DMS 273 treated with DMSO at 0.1 percent for 48 hours (cell line): ENCODE measurements at regions not wholly inside any gene's neighbourhood (a gene's known extent, or its start where the extent isn't known, plus 50 kb on each side); places are given as distances from the start of the nearest gene placed in this dataset.

Source experiments
- DNase-seq: peaks from one replicate; lab custom pipeline; 2025; lab: John Stamatoyannopoulos, UW

DNA sequence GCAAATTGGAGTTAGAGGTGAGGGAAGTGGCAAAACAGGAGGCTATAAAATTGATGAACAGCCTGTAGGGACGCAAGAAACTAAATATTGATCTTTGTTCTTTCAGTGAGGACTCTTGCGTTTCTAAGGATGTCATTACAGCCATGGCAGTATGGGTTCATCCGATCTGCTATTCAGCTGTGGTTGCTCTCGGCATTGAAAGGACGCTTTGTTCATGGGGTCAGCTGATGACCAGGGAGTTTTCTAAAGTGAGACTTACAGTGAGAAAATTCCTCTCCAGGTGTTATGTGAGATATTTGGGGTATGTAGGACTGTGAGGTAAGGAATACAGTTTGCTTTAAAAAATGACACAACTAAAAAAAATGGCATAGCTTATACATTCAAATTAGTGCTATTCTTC lies 52.7 kb upstream of the PELI1 start:
- no peak for DNase-seq

DNA sequence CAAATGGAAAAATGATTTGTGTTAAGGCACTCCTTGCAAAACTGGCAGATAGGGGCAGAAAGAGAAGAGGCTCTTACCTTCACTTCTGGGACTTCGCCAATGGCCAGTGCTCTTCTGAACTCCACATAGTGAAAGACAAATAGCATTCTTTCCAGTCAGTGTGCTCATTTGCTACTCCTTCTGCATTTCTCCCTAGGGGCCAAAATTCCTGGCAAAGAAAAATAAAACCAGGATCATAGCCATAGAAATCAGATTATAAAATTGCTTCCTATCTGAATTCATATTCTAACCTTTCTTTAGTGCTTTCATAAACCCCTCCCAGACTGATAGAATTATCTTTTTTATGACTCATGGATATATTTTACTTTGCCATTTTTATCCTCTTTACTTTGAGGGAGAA lies 56.9 kb upstream of the PELI1 start:
- DNase-seq = no peak

DNA sequence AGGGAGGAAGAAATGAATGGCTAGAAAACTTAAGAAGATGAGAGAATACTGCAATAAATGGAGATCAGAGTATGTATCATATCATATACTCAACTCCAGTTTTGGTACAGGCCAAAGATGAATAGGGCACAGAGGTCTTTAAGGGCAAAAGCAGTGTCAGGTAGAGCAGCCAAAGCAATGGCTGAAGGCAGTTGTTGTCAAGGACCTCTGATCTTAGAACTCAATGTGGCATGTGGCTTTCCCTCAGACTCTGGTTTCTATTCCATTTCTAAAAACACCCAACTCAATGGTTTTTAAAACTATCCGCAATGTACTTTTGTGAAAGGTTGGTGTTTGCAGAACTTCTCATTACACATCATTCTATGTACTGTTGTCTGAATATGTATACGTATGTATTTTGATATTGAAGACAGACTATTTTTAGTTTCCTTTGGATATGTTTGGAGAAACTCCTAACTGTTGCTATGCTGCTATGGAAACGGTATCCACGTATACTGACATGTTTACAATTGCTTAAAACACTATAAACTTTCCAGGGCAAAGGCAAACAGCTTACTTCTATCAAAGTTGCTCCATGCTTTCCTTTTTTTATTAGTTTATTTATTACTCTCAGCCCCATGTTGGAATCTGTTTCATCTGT lies 58.1 kb upstream of the PELI1 start:
- DNase-seq = no peak

DNA sequence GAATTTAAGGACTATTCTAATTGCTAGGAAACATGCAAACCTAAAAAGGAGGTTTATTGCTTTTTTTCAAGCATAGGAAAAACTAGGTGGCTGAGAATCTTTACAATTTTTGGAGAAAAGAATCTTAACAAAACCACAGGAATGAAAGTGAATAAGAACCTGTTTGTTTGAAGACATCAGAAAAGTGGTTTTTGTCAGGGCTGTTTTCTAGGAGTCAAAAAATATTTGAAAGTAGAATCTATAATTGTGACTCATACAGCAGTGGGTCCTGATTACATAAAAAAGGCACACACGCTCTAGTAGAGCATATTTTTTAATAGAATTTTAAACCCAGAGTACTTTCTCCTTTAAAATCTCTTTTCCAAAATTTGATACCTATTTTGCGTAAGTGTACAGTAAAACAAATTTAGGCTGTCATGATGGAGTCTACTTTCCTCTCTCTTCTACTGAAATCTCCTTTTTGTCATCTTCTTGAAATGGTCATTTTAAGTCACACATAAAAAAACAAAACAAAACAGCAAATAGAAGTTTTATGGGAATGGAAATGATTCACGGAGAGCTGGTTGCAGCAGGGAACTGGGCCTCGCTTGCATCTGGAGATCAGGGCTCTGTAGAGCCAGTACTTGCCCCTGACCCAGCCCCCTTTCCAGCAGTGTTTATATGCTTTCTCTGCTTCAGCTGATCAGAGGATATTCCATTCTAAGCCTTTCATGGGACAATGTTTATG lies 59.1 kb upstream of the PELI1 start:
- no peak for DNase-seq

DNA sequence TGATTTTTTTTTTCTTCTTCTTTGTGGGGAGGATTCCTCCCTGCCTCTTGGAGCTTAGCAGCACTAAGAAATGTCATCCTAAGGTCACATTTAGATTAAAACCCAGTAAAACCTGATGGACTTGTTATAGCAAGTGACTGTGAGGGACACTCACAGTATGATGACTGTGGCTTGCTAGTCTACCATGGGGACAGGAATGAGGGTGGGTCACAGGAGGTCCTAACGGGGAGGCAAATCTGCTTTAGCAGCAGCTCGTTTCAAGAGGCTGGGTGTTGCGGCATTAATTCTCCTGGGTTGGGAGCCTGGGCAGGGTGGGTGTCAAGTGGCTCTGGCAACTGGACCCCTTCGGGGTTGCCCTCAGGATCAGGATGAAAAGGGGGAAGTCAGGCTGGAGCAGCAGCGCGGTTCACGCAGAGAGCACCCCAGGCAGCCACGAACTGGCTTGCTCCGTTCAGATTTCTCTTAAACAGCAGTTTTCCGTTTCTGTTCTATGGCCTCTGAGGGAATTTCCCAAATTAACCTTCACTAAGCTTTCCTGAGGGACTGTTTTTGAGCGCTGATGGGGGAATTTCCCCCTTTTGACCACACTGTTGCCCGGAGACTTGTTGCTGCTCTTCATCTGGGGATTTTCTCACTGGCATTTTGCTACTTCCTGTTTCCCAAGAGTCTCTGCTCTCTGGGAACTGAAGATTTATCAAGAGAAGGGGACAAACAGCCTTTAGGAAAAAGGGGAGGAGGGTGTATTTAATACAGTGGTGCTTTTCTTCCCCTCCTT lies 59.8 kb upstream of the PELI1 start:
- DNase-seq = no peak

DNA sequence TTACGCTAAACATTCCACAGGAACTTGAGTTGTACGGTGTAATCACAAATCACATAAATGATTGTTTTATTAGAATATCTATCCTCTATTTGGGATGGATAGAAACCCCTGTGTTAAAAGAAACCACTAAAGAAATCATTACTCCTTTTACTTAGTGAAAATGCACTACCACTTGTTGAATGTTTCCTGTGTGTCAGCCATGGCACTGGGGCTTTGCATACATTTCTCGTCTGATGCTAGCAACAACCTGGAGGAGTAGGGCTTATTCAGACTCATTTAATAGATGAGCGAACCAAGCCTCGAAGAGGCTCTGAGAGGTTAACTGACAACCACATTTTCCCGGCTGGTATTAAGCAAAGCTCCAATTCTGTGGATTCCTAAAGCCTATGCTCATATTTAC lies 60.5 kb upstream of the PELI1 start:
- DNase-seq = no peak

DNA sequence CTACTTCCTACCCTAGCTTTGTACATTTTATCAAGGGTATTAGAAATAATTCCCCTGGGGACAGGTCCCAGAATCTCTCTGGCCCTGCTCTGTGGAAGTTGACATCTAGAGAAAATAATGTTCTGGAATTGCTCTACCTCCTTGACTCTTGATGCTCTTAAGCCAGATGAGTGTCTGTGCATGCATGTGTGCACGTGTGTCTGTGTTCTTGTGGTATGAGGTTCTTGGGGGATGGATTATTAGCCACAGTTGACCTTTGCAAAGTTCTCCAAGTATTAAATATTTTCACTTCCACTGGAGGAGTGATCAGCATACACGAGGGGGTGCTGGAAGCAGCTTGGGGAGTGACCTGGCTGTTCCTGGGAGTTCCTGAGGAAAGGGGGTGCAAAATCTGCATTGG lies 61.2 kb upstream of the PELI1 start:
- no peak for DNase-seq

DNA sequence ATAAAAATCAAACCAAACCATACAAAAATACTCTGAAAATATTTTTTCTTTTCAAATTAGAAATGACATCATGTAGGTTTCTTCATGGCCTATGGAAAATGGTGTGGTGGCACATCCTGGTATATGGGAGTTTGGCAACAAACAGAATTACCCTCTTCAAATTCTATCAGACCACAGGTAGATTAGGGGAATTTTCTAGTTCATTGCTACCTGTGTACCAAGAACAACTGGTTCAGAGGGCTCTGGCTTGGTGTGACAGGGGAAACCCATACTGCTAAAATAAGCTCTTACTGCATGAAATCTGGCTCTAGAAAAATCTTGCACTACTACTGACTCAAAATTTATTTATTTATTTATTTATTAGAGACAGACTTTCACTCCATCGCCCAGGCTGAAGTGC lies 63.4 kb upstream of the PELI1 start:
- no peak for DNase-seq

DNA sequence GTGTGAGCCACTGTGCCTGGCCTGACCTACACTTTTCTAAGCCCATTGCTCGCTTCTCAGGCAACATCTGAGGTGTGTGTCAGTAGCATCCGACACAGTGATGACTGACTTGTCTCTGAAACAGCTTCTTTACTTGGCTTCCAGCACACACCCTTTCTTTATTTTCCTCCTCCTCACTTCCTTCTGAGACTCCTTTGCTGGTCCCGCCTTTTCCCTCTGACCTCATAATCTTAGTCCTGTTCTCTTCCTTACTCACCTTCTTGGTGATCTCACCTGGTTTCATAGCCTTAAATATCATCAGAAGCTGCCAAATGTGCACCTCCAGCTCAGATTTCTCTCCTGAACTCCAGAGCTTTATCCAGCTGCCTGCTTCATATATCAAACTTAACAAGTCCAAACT lies 66.6 kb upstream of the PELI1 start:
- no peak for DNase-seq

DNA sequence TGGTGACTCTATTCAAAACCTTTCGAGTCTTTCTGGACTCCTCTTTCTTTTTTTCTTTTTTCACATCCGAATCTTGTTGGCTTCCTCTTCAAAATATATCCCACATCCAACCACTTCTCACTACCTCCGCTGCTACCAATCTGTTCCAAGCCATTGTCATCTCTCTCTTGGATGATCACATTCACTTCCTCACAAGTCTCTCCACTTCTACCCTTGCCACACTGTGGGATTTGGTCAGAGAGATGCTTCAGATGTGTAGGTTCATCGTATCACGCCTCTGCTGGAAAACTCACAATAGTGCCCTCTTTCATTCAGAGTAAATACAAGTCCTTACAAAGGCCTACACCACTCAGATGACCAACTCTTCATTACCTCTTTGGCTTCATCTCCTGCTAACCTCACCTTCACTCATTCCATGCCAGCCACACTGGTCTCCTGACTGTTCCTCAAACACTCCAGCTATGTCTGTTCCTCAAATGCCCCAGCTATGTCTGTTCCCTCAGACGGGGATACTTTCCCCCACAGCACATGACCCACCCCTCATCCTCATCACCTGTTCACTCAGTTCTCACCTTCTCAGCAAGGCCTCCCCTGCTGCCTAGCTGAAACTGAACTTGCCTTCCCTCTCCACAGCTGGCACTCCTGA lies 67.2 kb upstream of the PELI1 start:
- no peak for DNase-seq

DNA sequence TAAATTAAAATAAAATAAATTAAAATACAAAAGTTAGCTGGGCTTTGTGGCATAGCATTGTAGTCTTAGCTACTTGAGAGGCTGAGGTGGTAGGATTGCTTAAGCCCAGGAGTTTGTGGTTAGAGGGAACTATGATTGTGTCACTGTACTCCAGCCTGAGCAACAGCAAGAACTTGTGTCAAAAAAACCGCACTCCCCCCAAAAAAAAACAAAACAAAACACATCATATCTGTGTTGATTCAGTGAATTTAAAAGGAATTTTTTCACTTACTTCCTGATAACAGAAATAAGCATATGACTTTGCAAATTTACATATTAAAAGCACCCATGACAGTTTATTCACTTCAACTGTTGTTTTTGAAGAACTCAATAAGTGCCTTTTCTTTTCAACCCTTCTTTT lies 68.1 kb upstream of the PELI1 start:
- DNase-seq = no peak

DNA sequence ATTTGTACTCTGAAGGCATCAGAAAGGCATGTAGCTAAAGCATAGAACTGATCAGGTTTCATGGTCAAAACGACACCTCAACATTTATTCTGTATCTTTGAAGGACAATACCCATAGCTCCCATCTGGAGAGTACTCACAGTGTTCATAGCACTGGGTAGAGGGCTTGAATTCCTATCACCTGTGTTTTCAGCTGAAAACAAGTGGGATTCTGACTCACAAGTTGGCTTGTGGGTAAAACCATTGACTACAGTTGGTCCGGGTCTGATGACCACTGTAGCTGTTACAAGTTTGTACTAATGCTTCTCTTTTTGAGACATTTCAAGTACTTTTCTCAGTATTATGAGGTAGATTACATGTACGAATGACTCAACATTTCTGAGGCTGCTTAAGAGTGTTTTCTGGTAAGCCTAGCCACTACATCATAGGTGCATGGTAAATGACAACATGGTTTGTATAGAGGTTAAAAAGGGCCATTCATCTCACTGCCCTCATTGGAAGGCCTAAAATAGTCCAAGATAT lies 68.6 kb upstream of the PELI1 start:
- no peak for DNase-seq

DNA sequence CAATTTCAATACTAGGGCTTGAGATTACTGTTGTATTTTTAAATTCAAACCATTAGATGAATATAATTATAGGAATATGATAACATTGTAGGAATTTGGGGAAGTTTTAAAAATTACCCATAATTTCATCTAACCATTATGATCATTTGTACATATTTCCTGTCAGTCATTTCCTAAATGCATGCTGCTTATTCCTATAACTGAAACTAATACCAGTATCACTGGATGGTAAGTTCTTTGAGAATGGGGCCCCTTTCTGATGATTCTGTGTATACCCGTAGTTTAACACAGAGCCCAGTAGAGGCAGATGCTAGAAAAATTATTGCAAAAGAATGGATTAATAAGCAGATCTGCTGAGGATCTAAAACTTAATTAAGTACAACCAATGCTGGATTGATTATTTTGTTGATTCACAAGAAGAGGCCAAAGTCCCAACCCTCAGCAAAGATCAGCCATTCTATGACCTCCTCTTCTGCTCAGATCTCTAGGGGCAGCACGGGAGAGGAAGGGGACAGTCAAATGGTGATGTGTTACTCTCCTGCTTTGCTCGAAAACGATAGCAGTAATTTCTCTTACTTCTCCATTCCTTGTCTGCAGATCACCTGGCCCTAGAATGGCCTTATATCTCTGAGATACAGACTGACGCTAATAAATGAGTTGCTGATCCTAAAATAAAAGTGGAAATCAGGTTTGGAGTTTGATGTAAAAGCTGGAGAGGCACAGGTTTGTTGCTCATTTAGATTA lies 69.5 kb upstream of the PELI1 start:
- DNase-seq = no peak

DNA sequence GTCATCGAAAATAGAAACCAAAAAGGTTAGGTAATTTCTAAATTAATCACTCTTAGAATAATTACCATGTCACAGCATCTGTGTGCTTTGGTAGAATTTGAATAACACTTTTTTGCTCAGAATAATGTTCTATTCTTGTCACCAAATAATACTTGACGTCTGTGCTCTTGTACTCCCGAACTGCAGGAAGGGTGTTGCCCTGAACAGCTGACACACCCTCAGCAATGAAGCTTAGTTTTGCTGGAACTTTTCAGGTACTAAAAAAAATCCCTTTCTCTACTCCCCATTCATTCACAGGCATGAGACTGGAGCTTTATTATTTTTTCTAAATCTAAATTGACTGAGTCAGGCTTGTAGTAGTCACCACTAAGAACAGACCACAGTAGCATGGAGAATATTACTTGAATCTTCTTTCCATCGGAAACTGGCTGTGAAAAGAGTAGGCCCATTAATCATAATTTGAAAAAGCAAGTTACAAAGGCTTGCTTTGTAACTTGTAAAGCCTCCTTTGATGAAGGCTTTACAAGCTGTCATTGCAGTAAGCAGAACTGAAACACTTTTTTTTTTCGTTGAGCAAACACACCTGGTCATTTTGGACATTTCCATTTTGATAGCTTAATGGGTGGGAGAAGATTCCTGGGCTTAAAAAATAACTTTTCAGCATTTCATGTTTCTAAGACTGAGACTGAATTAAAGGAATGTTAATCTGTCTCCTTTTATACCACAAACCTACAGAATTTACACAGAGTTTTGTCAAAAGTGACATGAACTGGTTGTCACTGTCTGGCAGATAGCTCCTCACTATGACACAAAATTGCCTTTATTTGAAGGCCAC lies 70.3 kb upstream of the PELI1 start:
- DNase-seq = no peak

DNA sequence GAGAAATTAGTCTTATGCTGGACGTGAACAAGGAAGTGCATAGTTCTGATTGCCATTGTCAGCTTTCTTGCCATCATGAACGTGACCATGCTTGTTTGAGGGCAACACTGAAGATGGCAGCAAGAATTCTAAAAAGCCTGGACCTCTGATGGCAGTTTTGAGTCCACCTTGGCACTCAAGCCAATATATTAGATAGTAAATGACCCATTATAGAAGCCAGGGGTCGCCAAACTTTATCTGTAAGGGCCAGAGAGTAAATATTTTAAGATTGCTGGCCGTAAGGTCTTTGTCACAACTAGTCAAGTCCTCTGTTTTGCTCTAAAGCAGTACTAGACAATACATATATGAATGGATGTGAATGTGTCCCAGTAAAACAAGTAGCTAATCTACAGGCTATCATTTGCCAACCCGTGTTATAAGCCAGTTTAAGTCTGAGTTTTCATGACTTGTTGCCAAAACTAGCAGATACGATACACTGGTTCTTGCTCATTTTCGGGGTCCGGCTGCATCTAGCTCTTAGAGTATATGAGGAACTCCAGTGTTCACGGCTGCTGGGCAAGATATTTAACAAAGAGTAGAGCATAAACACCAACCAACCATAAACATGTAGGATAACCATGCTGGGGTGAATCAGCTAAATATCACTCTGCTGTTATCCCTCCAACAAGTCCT lies 73.1 kb upstream of the PELI1 start:
- DNase-seq = no peak

DNA sequence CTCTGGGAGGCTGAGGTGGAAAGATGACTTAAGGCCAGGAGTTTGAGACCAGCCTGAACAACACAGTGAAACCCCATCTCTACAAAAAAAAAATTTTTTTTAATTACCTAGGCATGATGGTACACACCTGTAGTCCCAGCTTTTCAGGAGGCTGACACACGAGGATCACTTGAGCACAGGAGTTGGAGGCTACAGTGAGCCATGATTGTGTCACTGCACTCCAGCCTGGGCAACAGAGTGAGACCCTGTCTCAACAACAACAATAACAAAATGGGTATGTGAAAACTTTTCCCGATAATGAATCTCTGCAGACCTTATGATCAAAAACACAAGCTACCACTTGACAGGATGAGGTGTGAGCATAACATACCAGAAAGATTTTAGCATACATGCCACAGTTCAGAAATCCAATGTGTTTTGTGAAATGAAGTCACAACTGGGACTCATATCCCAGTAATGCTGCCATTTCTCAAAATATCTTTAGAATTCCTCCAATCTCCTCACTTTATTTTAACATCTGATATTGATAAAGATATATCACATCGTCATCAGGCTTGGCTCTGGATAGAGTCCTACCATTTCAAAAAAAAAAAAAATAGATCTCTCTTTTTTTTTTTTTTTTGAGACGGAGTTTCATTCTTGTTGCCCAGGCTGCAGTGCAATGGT lies 74.0 kb upstream of the PELI1 start:
- no peak for DNase-seq

DNA sequence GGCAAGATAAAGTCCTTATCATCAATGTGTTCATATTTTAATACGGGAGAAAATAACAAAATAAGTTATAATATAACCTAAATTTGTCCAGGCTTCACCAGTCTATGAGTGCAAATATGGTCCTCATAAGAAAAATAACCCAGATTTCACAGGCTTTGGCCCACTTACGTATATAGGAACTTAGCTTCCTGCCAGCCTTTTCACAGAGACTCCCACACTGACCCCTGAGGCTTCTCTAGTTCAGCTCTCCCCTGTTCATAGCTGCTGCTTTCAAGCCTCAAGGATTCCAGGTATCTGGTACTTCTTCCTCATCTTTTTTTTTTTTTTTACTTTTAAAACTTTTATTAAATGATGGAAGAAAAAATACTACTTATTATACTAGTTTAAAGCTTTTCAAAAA lies 74.9 kb upstream of the PELI1 start:
- no peak for DNase-seq

DNA sequence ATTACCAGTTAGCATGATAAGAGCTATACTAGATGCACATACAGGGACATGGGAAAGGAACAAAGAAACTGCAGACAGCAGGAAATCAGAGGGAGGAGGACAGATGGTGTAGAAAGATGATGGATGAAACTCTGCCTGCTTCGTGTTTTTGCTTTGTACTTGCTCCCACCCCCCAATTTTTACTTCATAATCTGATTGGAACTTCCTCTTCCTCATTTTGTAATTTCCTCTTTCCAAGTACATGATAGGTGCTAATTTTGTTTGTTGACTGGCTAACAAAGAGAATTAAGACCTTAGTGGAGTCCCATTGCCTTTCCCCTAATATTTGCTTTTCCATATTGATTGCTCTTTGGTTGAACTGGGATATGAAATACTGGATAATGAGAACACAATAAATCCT lies 76.0 kb upstream of the PELI1 start:
- DNase-seq = no peak

DNA sequence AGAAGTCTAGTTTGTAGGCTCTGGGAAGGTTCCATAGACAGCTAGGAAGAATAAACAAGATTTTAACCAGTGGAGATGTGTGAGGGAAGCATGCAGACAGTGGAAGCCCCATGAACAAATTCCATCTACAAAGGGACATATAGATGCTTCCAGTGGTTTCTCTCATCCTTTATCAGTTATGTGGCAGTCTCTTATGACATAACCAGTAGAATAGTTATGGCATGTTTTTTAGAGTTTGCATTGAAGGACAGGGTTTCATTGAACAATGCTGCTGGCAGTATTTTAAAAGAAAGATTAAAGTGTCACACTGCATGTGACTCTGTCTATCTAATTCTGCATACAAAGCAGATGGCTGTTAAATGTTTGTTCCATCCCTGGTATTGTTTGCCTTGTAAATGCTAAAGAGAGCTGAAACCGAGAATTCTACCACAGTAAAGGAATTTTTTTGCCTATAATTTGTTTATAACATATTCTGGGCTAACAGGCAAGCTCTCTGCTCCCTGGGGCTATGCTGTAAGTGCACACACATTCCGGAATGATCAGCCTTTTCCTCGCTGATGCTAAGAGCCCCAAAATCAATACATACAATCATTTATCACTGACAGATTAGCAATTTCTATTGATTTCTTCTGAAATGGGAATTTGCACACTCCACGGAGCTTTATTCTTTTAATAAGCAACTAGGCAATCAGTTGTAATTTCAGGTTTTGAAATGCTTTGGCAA lies 76.8 kb upstream of the PELI1 start:
- DNase-seq = no peak
